ENCODE measurements at regions not wholly inside any gene's neighbourhood (a gene's known extent, or its start where the extent isn't known, plus 50 kb on each side); places are given as distances from the start of the nearest gene placed in this dataset.

DNA sequence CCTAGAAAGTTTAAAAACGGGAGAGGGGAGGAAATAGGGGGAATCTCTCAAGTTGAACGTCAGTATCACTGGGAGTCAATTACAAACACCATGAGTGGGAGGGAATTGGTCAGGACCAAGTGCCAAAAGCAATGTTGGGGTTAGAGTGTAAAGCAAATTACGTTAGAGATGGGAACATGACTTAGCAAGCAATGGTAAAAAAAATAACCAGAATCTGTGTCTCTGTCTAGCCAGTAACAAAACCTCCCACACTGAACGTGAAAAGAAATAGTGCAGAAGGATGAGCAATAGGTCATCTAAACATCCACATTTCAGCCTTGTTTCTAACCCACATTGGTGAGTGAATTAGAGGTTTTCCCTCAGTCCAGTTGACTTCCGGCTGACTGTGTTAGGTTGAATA is 242.2 kb downstream of the COG6 start:
- no peak for ATAC-seq
- no peaks in the 10 kb centered on the region for H3K27me3 ChIP-seq
- H3K4me3 ChIP-seq, result no peak overlapping the region
- no peaks in the 10 kb centered on the region for H3K36me3 ChIP-seq
- intact Hi-C loops (cut with DNase I), result no loop called here
- H3K4me1 ChIP-seq, result peaks cover 0 to 24% (median 6%) of the 10 kb centered on the region in 9 donors
- no peaks in the 10 kb centered on the region for H3K9me3 ChIP-seq
- 82 to 89% methylated on average over 5 of the region's 5 CpGs for WGBS, 2 donors
- TF ChIP-seq, protein P1, sequence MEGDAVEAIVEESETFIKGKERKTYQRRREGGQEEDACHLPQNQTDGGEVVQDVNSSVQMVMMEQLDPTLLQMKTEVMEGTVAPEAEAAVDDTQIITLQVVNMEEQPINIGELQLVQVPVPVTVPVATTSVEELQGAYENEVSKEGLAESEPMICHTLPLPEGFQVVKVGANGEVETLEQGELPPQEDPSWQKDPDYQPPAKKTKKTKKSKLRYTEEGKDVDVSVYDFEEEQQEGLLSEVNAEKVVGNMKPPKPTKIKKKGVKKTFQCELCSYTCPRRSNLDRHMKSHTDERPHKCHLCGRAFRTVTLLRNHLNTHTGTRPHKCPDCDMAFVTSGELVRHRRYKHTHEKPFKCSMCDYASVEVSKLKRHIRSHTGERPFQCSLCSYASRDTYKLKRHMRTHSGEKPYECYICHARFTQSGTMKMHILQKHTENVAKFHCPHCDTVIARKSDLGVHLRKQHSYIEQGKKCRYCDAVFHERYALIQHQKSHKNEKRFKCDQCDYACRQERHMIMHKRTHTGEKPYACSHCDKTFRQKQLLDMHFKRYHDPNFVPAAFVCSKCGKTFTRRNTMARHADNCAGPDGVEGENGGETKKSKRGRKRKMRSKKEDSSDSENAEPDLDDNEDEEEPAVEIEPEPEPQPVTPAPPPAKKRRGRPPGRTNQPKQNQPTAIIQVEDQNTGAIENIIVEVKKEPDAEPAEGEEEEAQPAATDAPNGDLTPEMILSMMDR (IDR thresholded peaks at IDR 0.05), result no peak
- no peak for DNase-seq
- peak overlapping the region in 1 of 10 donors; percentile 41 for H3K27ac ChIP-seq

DNA sequence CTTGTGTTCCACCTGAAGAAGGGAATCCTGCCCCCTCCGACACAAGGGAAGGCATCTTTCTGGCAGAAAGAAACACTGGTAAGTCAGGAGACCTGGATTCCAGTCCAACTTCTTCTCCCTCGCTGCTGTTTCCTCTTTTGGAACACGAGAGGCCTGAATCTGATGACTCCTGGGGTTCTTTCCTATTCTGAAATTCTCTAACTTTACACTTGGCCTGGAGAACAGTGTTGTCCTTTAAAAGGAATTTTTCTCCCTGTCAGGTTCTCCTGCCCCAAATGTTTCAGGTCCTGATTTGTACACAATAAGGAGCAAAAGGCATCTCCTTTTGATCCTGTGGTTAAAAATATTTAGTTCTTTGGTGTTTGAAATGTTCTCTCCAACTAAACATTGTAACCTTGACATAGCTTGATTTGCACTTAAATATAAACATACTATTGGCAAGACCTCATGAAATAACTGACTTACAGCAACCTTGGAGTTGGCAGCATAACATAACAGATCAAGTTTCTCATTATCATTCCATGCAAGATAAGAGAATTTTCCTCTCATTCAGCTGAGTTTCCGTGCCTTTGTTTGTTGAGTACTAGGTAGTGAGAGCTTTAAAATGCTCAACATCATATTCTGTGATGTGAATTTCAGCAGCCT is 244.8 kb downstream of the COG6 start:
- 35 to 39% methylated on average over 4 of the region's 4 CpGs for WGBS, 2 donors
- peaks cover 0 to 10% (median 4%) of the 10 kb centered on the region in 9 donors for H3K4me1 ChIP-seq
- H3K9me3 ChIP-seq, result no peaks in the 10 kb centered on the region
- H3K27ac ChIP-seq, result peak overlapping the region in 1 of 10 donors; percentile 41
- H3K36me3 ChIP-seq, result no peaks in the 10 kb centered on the region
- TF ChIP-seq, protein P1 (IDR thresholded peaks at IDR 0.05), result no peak
- H3K4me3 ChIP-seq, result no peak overlapping the region
- intact Hi-C loops (cut with DNase I), result no loop called here
- peak in 1 of 8 donors; percentile 59 for ATAC-seq
- no peaks in the 10 kb centered on the region for H3K27me3 ChIP-seq
- no peak for DNase-seq

DNA sequence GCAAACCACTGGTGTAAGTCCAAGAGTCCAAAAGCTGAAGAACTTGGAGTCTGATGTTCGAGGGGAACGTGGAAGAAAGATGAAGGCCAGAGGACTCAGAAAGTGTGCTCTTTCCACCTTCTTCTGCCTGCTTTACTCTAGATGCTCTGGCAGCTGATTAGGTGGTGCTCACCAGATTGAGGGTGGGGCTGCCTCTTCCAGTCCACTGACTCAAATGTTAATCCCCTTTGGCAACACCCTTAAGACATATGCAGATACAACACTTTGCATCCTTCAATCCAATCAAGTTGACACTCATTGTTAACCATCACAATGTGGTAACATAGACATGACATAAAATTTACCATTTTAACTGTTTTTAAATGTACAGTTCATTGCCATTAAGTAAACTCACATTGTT is 249.5 kb downstream of the COG6 start:
- WGBS, 2 donors, result 95 to 100% methylated on average over 2 of the region's 2 CpGs
- H3K9me3 ChIP-seq, result no peaks in the 10 kb centered on the region
- DNase-seq (no peak), ATAC-seq (no peak)
- H3K36me3 ChIP-seq, result no peaks in the 10 kb centered on the region
- intact Hi-C loops (cut with DNase I), result no loop called here
- H3K27ac ChIP-seq, result no peak overlapping the region
- H3K4me1 ChIP-seq, result peaks cover 0 to 15% (median 4%) of the 10 kb centered on the region in 9 donors
- H3K27me3 ChIP-seq, result no peaks in the 10 kb centered on the region
- H3K4me3 ChIP-seq, result no peak overlapping the region
- TF ChIP-seq, protein P1 (IDR thresholded peaks at IDR 0.05), result no peak

DNA sequence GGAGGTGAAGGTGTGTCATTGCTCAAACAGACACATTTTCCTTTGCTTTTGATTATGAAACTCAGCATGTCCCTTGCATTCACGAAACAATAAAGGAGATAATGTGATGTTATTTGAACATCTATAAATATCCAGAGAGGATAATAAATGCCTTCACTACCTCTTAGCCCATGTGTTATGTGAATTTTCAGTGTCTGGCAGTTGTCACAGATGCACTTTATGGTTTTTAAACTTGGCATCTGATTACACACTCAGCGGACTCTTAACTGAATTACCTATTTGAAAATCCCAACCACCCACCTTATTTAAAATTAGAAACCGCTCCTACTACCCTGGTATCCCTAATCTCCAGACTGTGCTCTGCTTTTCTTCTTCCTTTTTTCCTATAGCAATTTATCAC is 254.2 kb downstream of the COG6 start:
- WGBS, 2 donors, result 61 to 65% methylated on average over 3 of the region's 3 CpGs
- DNase-seq (no peak), ATAC-seq (no peak)
- no peak overlapping the region for H3K4me3 ChIP-seq
- TF ChIP-seq, protein P1 (IDR thresholded peaks at IDR 0.05), result no peak
- peaks cover 0 to 25% (median 7%) of the 10 kb centered on the region in 9 donors for H3K4me1 ChIP-seq
- H3K27ac ChIP-seq, result no peak overlapping the region
- no peaks in the 10 kb centered on the region for H3K27me3 ChIP-seq
- no peaks in the 10 kb centered on the region for H3K36me3 ChIP-seq
- no peaks in the 10 kb centered on the region for H3K9me3 ChIP-seq
- intact Hi-C loops (cut with DNase I), result loop anchor here in 1 of 10 donors (10.0 kb wide), 1 partner anchor 105 kb away; no protein-coding TSS in a partner anchor

All from heart right ventricle (tissue), 16 donors.